Tibial artery (tissue), 4 donors: ENCODE measurements at regions not wholly inside any gene's neighbourhood (a gene's known extent, or its start where the extent isn't known, plus 50 kb on each side); places are given as distances from the start of the nearest gene placed in this dataset.

ENCODE experiments used
- DNase-seq, 2 donors: peaks; one replicate each; pipeline ENCODE4 v3.0.0-alpha.2; 2019
- H3K27ac ChIP-seq, 2 donors: fragments of 200-600 bp; sonication (generic) in 1 of 2; 1 replicate in 1 of 2; 2 replicates in 1 of 2; pipeline ENCODE4 v1.5.1; 2018 to 2019; ENCODE audit warnings: mild to moderate bottlenecking in 1 of 2
- H3K27me3 ChIP-seq, 2 donors: fragments of 200-600 bp; sonication (generic) in 1 of 2; one replicate each; pipeline versions ENCODE4 v1.5.1 to v1.6.0; 2016 to 2019
- H3K36me3 ChIP-seq, 3 donors: fragments of 200-600 bp; sonication (generic) in 2 of 3; one replicate each; pipeline ENCODE4 v1.5.1; 2016 to 2019; ENCODE audit warnings: mild to moderate bottlenecking in 2 of 3
- H3K4me1 ChIP-seq, 4 donors: fragments of 200-600 bp; sonication (generic) in 2 of 4; 1 replicate in 3 of 4; 2 replicates in 1 of 4; pipeline ENCODE4 v1.5.1; 2016 to 2019
- H3K4me3 ChIP-seq, 2 donors: fragments of 200-600 bp; sonication (generic) in 1 of 2; 1 replicate in 1 of 2; 2 replicates in 1 of 2; pipeline ENCODE4 v1.5.1; 2018 to 2019; ENCODE audit warnings: mild to moderate bottlenecking in 2 of 2
- H3K9me3 ChIP-seq, 3 donors: fragments of 200-600 bp; sonication (generic) in 1 of 3; one replicate each; pipeline ENCODE4 v1.5.1; 2016 to 2019
- CTCF ChIP-seq, 2 experiments: fragments of 200-600 bp in 1 of 2; fragments of 450-650 bp in 1 of 2; IDR thresholded peaks; one replicate each; pipeline ENCODE4 v1.5.1; 2017 to 2019; ENCODE audit warnings: antibody characterized with exemption in 2 of 2, mild to moderate bottlenecking in 1 of 2, moderate library complexity in 1 of 2
- intact Hi-C: fragments of 100-400 bp; cut with DNase I; formaldehyde crosslinking; loops from one replicate; pipeline ENCODE4 v1.15.0; 2023; ENCODE audit warnings: low total_unique reads

DNA sequence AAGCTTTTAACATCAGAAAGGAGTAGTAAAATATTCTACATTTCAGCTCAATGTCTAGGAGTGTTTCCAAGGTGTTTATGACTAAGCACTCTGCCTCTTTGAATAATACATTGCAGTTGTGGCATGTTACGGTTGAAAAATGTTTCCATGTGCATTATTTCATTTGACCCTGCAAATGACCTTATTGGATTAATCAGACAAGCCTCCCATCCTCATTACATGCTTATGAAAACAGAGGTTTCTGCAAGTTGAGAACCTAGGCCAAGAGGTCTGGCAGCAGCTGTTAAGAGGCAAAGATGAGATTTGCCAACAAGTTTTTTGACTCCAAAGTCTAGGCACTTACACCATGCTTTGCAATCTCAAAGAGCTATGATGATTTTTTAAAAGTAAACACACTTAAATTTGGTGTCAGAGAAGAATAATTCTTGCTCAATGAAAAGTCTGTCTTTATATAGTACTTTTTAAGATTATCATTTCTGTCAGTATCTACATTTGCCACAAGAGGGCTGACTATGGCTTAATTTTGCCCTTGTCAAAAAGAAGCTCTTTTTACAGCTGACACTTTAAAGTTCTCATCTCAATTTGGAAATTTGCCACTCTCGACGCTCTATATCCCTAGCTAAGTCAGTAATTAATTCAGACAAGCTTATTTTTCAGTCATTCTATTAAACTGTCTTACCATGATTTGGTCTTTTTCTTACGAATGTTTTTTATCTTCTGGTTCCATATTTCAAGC lies 260.6 kb downstream of the PAX3 start:
- Histone ChIP-seq H3K27me3 (no peaks in the 10 kb centered on the region), H3K36me3 (no peaks in the 10 kb centered on the region), H3K27ac (no peak overlapping the region), H3K9me3 (no peaks in the 10 kb centered on the region), H3K4me3 (no peak overlapping the region), H3K4me1 (no peaks in the 10 kb centered on the region)
- DNase-seq, result no peak
- TF ChIP-seq CTCF (IDR thresholded peaks at IDR 0.05), result no peak
- intact Hi-C loops, result no loop called here

- no peaks in the 10 kb centered on the region for H3K9me3 ChIP-seq
- no peak overlapping the region for H3K27ac ChIP-seq
- no peaks in the 10 kb centered on the region for H3K27me3 ChIP-seq
- no peak overlapping the region for H3K4me3 ChIP-seq
- H3K4me1 ChIP-seq, result no peaks in the 10 kb centered on the region
- H3K36me3 ChIP-seq, result no peaks in the 10 kb centered on the region
- DNase-seq, result no peak
- intact Hi-C loops, result no loop called here
- TF ChIP-seq CTCF (IDR thresholded peaks at IDR 0.05), result no peak
Measured at GRCh38 chr2:222037211-222037610, 261.6 kb downstream of the PAX3 start.

GRCh38 chr2:222034058-222034457 lies 264.7 kb downstream of the PAX3 start:
- H3K36me3 ChIP-seq, result no peaks in the 10 kb centered on the region
- intact Hi-C loops, result no loop called here
- no peak overlapping the region for H3K27ac ChIP-seq
- no peaks in the 10 kb centered on the region for H3K4me1 ChIP-seq
- TF ChIP-seq CTCF (IDR thresholded peaks at IDR 0.05), result no peak
- H3K9me3 ChIP-seq, result no peaks in the 10 kb centered on the region
- H3K27me3 ChIP-seq, result no peaks in the 10 kb centered on the region
- H3K4me3 ChIP-seq, result no peak overlapping the region
- no peak for DNase-seq

- no peaks in the 10 kb centered on the region for H3K9me3 ChIP-seq
- DNase-seq, result no peak
- no peaks in the 10 kb centered on the region for H3K4me1 ChIP-seq
- H3K4me3 ChIP-seq, result no peak overlapping the region
- intact Hi-C loops, result no loop called here
- no peak overlapping the region for H3K27ac ChIP-seq
- TF ChIP-seq CTCF (IDR thresholded peaks at IDR 0.05), result no peak
- H3K27me3 ChIP-seq, result no peaks in the 10 kb centered on the region
- H3K36me3 ChIP-seq, result no peaks in the 10 kb centered on the region
Measured at GRCh38 chr2:222033541-222033940, 265.3 kb downstream of the PAX3 start.

DNA sequence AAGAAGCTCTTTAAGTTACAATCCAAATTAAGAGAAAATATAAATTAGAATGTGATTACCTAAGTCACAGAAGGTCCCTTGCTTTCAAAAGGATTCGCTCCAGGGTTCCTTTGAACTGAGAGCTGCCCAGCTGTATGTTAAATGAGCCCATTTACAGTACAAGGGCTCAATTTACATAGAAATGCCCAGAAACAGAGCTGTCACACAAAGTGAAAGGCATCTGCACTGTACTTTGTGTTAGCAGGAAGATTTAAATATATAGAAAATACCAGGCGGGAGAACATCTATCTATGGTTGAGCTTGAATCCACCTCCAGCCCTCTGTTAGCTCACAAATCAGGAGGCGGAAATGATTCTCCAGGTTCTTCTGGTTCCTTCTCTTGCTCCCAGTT lies 272.9 kb downstream of the PAX3 start:
- Histone ChIP-seq H3K36me3 (no peaks in the 10 kb centered on the region), H3K9me3 (no peaks in the 10 kb centered on the region), H3K27me3 (no peaks in the 10 kb centered on the region), H3K27ac (no peak overlapping the region), H3K4me1 (no peaks in the 10 kb centered on the region), H3K4me3 (no peak overlapping the region)
- TF ChIP-seq CTCF (IDR thresholded peaks at IDR 0.05), result no peak
- intact Hi-C loops, result no loop called here
- DNase-seq, result no peak
